Ecto neural progenitor cell (in vitro differentiated cells): ENCODE measurements at regions not wholly inside any gene's neighbourhood (a gene's known extent, or its start where the extent isn't known, plus 50 kb on each side); places are given as distances from the start of the nearest gene placed in this dataset.

ENCODE experiments used
- DNase-seq: peaks from one replicate; pipeline ENCODE4 v3.0.0-alpha.2; 2018; ENCODE audit warnings: low spot score

DNA sequence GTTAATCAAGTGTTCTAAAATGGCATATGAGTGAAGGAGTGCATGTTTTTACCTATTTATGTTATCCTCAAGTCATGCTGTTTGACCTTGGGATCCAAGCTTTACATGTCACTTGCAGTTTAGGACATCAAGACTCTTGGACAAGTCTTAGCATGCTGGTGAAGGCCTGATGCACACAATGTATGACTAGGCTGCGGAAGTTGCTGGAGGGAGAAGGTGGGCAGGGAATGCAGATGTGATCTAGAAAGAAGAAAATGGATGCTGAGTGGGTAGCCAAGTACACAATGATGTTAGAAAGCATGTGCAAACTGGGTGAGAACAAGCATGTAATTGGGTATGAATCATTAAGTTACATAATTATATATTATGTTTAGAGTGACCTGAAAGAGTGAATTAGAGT is 301.8 kb downstream of the BRINP2 start:
- DNase-seq, result no peak

DNA sequence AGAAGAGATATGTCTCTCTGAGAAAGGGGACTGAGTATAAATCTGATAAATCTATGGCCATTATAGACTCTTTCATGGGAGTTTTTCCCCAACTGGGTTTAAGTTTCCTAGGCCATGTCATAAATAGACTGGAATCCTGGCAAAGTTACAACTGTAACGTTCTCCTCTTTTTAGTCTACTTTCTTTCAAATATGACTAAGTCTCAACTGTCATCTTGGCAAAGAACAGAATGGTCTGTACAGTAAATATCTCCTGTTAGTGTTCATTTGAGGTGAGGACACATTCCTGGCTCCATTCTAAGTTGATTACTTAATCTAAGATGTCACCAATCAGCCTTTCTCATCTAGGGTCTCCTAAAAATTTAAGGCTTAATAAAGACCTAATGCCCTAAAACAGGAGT is 300.5 kb downstream of the BRINP2 start:
- DNase-seq, result no peak

DNA sequence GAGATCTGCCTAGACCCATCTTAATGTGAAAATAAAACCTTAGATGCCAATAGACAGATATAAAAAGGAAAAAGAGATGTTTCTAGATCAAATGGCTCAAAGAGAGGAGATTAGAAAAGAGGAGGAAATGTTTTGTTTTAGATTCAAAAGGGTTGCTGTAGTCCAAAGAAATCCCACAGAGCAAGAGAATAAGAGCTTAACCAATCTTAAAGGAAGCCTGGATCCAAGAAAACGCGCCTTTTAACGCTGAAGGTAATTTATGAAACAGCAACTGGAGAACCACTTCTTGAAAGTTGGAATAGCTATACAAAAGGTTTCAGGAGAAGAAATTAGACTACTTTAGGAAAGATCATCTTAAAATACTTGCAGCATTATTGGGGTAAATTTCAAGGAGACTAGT is 298.8 kb downstream of the BRINP2 start:
- DNase-seq, result no peak

DNA sequence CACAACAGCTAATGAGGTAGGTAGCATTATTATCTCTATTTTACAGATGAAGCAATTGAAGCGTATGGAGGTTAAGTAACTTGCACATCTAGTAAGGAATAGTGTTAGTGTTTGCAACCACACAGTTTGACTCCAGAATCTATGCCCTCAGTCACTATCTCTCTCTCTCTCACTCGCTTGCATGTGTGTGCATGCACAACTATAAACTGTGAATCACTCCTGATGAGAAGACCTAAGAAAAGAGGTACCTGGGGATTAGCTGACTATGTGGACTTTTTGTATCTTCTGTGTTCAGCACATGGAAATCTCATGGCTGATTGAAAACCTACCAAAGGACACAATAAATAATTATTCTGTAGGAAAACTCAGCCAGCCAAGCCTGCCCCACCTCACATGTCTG is 295.5 kb downstream of the BRINP2 start:
- DNase-seq, result no peak

DNA sequence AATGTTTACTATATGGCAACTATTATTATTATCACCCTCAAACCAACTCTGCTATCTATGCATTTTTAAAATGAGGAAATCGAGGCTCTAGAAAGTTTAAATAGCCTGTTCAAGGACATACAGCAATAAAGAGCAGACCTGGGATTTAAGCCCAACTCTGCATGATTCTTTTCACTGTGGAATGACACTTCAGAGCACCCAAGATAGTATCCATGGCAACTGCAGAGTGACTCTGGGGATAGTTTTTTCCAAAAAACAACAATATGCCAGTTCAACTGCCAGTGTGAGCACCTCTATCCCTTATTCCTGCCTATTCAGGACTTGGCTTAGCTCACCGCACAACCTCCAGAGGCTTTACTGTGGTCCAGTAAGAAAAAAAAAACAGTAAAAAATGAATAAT is 293.9 kb downstream of the BRINP2 start:
- DNase-seq, result no peak

DNA sequence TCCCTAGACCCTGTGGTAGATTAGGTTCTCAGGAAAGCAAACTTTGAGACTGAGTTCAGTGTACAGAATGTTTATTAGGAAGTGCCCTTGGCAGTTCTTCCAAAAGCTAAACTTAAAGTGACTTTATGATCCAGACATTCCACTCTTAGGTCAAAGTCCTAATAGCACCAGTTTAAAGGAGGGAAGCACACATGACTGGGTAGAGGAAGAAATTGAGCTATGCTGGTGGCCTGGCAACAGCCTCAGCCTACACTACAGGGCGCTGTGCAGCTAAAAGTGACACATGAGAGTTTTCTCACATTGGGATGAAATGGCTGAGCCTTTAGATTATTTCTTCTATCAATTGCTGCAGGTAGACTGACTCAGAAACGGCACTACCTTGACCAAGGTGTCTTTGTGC is 280.4 kb downstream of the BRINP2 start:
- DNase-seq, result no peak

DNA sequence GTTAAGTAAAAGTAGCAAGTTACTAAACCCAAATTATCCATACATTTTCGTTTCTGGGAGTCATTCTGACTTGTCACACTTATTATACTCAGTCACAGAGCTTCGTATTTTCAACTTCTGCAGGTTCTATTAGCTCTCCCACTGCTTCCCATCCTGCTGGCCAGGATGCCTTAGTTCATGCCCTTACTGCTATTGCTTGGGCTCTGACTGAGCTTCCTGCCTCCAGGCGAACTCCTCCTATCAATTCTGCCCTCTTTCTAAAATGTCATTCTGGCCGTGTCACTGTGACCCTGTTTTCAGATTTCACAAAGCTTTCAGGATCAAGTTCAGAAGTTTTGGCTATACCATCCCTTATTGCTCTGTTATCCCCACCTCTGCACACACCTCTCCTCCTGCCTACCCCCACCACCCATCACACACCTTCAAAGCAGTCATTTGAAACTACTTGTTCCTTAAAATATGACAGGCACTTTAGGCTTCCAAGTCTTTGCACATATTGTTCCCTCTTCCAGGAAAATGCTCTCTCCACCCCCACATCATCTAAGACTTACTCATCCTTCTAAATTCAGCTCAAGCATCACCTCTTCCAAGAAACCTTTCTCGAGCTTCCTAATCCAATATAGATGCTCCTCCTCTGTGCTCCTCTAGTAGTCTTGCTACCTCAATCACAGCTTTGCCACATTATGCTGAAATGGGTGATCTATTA is 278.0 kb downstream of the BRINP2 start:
- DNase-seq, result no peak

DNA sequence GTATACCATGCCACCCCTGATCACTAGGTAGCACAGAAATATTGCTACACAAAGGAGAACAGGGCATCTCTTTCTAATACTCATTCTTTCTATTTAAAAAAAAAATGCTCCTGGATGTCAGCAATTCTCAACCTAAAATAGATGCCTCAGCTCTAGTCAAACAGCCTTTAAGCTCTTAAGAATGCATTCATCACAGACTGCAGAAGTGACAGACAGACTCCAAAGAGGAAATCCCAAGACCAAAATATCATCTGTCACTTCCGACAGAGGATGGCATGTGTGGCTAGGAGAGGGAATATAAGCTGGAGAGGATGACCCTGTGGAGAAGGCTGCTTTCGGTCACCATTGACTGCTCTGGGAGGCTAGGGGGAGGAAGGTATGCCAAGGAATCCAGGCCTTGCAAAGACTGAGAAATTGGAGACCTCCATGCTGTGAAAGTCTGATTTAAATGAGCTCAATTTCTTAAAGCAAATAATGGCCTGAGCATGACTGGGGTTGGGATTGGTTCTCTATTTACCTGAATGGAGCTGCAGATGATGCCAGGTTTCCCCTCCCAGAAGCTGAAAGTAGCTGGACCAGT is 277.4 kb downstream of the BRINP2 start:
- DNase-seq, result no peak

DNA sequence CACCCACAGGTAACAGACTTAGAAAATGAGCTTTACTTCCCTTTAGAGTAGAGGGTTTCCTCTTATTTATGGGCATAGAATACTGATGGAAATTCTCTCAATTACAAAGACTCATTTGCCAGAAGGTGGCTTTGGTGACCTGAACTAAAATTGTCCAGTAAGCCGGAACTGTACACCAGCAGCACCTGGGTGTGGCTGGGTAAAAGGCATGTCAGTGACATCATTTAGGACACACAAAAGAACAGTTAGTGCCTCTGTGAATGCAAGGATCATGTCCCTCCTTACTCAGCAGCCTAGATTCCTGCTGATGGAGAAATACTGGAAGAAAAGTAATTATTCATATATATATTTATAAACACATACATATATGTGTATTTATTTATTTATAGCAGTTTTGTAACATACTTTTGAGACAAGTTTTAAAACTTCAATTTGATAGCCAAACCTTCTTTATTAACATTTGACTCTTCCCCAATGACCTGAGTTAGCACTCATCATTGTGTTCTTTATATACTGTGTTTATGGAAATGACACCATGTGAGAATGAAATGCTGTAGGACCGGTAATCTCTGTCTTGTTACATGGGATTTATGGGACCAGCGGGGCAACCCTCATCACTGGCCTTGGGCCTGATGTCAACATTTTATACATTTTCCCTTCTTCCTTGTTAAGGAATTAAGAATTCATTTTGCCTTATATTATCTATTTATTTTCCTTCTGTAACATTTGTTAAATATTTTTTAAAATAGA is 274.4 kb downstream of the BRINP2 start:
- DNase-seq, result no peak

DNA sequence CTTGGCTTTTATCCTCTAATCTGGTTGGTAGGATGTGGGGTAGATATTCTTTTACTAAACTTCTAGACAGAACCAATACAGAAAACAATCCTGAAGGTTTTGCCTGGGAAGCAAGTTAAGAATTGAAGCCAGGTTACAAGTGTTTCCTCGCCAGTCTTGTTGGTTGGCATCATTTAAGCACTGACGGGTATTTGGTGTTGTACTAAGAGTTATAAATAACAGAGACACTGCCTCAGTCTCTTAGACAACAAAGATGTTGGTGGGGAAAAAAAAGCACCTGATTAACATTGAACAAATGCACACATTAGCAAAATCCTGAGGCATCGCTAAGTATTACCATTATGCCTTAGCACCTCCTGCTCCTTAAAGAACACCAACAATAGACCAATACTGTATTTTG is 272.2 kb downstream of the BRINP2 start:
- no peak for DNase-seq

DNA sequence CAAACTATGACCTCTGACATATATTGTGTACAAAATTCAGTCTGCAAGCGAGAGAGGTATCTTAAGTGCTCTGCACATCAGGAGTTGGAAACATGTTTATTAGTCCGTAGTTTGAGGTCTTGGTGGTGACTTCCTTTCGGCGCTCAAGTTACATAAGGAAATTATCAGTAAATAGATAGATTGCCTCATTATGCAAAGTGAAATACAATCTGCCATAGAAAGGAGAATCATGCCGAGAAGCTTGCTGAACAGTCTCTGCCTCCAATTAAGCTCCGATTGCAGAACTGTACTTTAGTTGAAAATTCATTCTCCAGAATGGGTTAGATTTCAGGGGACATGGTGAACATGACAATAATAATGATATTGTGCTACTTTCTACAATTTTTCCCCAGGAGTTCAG is 271.8 kb downstream of the BRINP2 start:
- DNase-seq, result no peak

DNA sequence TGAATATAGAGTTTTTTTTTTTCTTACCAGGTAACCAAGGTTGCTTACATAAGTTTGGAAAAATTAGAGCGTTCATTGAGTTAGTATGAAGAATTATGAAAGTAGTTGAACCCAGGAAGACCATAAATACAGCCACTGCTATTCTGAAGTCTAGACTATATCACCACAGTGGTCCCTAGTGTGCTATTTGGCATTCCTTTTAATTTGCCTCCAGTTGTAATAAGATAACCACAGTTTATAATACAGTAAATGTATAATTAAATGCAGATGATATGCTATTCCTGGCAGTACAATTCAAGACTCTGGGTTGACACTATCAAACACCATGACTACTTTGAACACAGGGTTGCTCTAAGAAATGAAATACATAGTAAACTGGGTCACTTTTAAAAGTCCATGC is 270.5 kb downstream of the BRINP2 start:
- DNase-seq, result no peak

DNA sequence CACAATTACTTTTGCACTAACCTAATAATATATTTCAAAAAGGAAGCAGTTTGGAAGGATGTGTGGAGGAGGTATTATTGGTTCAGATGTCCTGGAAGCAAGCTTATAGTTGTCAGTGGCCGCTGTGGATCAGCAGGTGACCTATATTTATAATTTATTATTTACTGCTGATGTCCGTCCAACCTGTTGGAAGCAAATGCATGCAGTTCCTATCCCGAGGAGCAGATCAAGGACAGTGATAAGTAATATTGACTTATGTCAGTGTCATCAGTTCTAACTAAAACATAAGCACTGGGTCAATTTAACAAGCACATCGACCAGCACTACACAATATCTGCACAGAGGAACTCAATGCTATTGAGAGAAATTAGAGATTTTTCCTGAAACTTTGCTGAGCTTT is 270.1 kb downstream of the BRINP2 start:
- DNase-seq, result no peak

DNA sequence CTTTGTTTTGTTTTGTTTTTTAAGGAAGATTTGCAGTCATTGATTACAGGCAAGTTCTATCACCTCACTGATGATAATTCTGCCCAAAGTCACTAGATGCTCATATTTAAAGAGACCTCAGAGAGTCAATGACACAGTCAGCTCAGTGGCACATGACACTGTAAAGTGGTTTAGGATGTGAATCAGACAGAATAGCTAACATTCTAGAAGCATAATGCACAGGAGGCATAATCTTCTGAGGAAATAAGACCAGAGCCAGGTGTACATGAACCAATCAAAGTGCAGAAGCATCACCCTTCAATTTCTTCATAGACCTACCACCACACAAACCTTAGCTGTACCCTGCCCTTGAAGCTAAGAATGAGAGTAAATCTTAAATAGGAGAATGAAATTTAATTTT is 268.5 kb downstream of the BRINP2 start:
- DNase-seq, result no peak

DNA sequence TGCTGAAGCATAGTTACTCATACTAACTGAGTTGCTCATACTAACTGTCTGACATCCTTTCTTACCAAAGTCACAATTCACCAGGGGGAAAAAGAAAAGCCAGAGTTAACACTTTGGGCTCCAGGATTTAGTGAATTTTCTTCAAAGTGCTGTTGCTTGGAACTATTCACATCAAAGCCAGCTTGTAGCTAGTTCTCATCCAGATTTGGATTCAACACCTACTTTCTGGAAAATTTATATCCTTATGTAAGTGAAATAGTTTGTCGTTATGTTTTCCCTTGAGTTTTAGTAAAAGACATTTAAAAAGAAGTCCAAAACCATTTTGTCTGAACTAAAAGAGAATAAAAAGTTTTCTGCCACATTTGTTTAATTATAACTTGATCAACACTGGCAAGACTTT is 264.6 kb downstream of the BRINP2 start:
- DNase-seq, result no peak

DNA sequence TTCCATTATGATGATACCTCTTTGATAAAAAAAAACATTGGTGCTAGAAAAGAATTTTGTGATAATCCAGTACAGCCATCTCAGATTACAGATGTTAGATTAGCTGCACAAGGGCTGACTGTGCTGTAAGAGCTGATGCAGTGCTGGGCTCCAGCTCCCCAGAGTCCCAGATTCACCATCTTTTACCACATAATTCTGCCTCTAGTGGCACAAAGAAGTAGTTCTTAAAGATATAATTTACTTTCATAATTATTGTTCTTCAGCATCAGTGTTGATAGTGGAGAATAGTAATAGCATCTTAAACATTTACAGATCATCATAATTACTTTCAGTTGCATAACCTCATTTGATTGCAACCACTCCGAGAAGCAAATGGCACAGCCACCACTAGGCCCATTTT is 262.1 kb downstream of the BRINP2 start:
- DNase-seq, result no peak

DNA sequence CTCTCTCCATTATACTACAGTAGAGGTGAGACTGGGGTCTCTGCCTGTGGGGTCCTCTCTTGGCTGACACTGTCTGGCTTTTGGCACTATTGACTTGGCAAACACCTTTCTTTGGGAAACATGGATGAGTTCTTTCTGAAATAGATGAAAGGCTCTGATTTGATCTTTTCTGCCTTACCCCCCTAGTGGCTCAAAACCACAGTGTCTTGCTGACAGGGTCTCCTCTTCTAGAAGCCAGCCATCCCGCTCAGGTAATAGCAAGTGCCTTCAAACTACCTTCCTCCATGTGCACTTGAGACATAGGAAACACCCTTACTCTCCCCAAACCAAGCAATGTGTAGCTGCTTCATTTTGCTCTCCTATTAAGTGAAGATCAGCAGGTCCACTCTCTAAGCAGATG is 260.4 kb downstream of the BRINP2 start:
- DNase-seq, result no peak

DNA sequence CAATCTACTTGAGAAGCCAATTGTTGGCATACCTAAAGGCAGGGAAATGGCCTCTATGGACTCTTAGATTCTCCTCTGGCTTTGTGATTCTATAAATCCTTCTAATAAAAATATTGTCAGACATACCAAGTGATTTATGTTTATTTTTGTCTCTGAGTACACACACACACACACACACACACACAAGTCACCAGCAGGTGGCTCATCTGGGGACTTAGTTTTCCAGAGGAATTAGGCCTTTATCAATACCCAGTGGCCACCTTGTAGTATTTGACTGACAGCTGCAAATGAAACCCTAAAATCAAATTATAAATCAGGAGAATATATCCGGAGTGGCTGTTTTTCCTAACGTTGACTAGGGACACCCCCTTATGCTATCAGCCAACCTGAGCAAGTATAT is 258.5 kb downstream of the BRINP2 start:
- DNase-seq, result no peak

DNA sequence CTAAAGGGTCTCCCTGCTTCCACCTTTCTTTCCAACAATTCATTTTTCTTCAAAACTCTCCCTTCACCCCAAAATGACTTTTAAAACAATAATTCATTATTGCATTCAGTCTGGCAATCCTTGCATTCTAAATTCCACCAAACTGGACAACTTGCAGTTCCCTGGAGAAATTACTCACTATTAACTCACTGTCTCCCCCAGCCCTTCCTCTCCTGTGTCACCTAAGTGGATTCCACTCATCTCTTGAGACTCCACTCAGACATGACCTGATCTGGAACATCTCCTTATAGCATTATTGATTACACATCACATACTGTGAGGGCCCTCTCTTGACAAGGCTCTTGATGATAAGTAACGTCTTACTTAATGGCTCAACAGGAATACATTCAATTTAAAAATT is 257.1 kb downstream of the BRINP2 start:
- no peak for DNase-seq

DNA sequence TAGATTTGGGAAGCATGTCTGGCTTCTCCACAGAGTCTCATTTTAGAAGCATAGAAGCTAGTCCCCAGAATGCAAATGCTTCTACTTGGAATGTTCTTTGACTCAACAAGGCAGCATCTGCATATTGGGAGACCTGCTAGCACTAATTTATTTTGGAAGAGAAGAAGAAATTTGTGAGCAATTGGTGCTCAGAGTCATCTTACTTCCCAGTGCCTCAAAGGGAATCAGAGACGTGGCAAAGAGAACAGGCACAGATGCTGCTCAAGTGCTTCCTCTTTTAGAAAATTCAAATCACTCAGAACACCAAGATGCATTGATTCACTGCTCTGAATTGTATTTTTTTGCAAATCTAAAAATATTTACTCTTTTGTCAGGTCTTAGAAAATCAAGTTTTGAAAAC is 255.7 kb downstream of the BRINP2 start:
- DNase-seq, result no peak

DNA sequence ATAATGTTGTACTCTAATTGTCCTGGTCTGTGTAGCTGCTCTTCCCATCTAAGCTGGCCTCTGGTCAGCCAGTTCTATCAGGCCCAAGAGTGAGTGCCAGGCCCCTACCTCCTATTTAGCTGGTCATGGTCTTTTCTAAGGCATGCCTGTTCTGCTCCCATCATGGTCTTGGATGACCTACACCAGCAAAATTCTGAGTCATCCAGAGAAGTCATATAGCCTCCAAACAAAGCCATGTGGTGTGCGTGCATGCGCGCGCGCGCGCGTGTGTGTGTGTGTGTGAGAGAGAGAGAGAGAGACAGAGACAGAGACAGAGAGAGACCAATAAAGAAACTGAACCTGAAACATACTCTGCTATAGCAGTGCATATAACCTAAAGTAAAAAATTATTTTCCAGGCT is 254.4 kb downstream of the BRINP2 start:
- no peak for DNase-seq

DNA sequence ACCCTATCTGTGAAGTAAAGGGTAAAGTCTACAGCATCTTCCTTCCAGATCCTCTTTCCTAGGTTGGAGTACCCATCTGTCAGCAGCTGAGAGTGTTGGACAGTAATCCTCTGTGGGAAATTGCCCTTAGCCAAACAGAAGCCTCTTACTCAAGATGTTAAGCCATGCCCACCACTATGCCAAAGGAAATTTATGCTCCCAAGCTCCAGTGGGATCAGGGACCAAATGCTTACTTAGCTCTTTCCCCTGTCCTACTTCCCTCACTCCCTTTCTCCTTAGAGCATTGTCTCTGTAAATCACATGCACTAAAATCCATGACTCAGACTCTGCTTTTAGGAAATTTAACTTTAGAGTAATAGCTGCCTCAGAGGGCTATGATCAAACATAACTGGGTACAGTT is 254.0 kb downstream of the BRINP2 start:
- no peak for DNase-seq

DNA sequence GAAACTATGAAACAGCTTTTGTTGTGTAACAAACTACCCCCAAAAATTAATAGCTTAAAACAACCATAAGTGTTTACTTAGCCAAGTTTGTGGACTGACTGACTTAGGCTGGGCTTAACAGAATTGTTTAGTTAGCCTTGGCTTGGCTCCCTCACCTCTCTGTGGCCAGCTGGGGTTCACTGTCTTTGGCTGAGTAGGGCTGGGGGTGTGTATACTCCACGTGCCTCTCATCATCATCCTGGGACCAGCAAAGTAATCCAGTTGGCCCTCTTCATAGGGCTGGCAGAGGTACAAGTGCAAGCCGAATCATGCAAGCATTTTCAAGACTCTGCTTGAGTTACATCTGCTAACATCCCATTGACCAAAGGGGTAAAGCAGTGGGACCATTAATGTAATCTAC is 252.3 kb downstream of the BRINP2 start:
- no peak for DNase-seq
